GM13977 (cell line): ENCODE measurements at regions not wholly inside any gene's neighbourhood (a gene's known extent, or its start where the extent isn't known, plus 50 kb on each side); places are given as distances from the start of the nearest gene placed in this dataset.

Source experiments
- DNase-seq: peaks from one replicate; pipeline ENCODE4 v3.0.0; 2012; ENCODE audit warnings: low spot score
- in situ Hi-C: fragments of 300-500 bp; cut with MboI; formaldehyde crosslinking; loops from one replicate; pipeline ENCODE4 v1.12.0; 2022; ENCODE audit warnings: low sequenced_read_pairs, low pct_unique_long_range_greater_than_20kb, mixed read lengths, inconsistent platforms; ENCODE audit not compliant: unreplicated experiment
- TF ChIP-seq, protein P1 (sequence below): IDR thresholded peaks from 2 replicates; pipeline ENCODE4 v1.5.1; 2012; ENCODE audit warnings: mild to moderate bottlenecking, control low read depth; ENCODE audit not compliant: insufficient read depth; ENCODE audit errors: extremely low read depth, missing control alignments

DNA sequence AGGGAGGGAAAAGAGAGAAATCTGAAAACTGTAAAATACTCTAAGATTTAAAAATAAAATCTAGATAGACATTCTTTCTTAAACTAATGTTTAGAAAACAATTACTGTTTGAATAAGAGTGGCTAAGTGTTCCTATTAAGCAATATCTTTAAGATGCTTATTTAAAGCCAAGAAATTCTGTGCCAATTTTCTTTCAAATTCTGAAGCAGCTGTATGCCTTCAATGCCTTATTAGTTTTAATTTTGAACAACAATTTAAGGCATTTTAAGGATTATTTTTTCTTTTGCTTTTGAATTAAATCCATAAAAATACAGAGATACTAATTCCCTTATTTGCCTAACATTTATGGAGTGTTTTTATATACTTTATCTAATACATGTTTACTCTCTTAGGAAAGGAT is 50.3 kb upstream of the KITLG start:
- DNase-seq = no peak
- in situ Hi-C loops = no loop called here
- TF ChIP-seq, protein P1, sequence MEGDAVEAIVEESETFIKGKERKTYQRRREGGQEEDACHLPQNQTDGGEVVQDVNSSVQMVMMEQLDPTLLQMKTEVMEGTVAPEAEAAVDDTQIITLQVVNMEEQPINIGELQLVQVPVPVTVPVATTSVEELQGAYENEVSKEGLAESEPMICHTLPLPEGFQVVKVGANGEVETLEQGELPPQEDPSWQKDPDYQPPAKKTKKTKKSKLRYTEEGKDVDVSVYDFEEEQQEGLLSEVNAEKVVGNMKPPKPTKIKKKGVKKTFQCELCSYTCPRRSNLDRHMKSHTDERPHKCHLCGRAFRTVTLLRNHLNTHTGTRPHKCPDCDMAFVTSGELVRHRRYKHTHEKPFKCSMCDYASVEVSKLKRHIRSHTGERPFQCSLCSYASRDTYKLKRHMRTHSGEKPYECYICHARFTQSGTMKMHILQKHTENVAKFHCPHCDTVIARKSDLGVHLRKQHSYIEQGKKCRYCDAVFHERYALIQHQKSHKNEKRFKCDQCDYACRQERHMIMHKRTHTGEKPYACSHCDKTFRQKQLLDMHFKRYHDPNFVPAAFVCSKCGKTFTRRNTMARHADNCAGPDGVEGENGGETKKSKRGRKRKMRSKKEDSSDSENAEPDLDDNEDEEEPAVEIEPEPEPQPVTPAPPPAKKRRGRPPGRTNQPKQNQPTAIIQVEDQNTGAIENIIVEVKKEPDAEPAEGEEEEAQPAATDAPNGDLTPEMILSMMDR = no peak
